GM18505 (cell line): ENCODE measurements at regions not wholly inside any gene's neighbourhood (a gene's known extent, or its start where the extent isn't known, plus 50 kb on each side); places are given as distances from the start of the nearest gene placed in this dataset.

ENCODE experiments used
- ATAC-seq: cut with Tn5 transposase; IDR thresholded peaks from one replicate; pipeline ENCODE4 v1.9.1; 2021; ENCODE audit not compliant: unreplicated experiment
- POLR2A ChIP-seq: IDR thresholded peaks from 4 replicates; pipeline ENCODE4 v1.6.1; 2011; ENCODE audit warnings: borderline replicate concordance; ENCODE audit not compliant: insufficient read depth, insufficient read length; ENCODE audit errors: extremely low read depth

DNA sequence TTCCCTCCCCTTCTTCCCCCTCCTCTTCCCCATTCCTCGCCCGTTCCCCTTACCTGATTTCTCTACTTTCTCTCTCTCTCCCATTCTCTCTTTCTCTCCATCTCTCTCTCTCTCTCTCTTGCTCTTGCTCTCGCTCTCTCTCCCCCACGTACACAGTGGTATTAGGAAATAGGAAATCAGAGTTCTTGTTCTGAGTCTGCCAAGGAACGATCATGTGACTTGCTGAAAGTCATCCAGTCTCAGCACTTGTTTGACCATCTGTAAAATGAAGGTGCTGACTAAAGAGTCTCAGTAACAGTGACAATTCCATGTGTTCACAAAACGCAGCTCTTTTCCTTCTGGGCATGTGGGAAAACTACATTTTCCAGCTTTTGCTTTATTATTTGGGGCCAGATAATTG is 445.0 kb upstream of the TGFBR2 start:
- ATAC-seq: no peak
- no peak for TF ChIP-seq POLR2A

GRCh38 chr3:30162579-30162978 is 443.8 kb upstream of the TGFBR2 start:
- TF ChIP-seq POLR2A: no peak
- ATAC-seq: no peak

GRCh38 chr3:30166535-30166934 is 439.9 kb upstream of the TGFBR2 start:
- no peak for TF ChIP-seq POLR2A
- no peak for ATAC-seq

GRCh38 chr3:30167541-30168011 is 438.8 kb upstream of the TGFBR2 start:
- no peak for ATAC-seq
- TF ChIP-seq POLR2A: no peak

DNA sequence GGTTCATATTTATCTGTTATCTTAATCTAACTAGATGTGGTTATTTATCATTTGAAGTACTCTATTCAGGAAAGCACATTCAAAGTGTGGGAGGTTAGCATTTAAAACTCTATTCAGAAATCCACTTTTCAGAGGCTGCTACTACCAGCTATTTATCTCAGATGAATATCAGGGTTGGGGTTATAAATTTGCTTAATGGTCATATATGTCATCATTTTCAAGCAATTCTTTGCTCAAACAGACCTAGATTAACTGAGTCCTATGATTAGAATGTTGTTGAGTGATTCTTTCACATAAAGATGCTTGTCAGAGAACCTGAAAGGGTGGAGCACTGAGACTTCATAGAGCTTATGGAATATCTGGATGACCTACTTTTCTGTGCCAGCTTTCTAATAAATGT is 436.9 kb upstream of the TGFBR2 start:
- no peak for ATAC-seq
- TF ChIP-seq POLR2A: no peak

DNA sequence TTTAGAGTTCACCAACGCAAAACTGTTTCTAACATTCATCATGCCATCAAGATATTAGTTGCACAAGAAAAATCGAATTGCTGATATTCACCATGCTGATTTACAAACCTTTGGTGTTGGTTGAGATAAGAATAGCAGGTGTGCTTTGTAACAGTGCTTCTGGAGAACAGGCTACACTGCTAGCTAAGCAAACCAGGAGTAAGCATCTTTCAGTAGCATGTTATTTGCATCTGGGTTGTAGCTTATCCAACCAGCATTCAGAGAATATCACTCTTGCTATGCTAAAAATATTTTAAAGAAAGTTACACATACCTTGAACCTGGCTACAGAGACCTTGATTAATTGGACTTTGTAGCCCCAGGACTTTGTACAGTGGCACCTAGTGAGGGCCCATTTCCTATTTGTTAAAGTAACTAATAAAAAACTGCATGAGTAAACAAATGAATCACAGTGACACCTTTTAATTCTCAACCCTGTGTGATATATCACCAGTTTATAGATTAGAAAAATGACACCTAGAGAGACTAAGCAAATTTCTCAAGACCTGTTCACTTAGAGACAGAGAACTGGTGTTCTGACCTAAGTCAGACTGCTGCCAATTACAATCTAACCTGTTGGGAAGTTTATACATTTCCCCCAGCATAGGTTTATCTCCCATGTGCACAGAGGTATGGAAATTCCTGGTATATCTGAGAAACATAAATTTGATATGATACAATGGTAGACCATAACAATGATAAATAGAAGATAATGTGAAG is 435.5 kb upstream of the TGFBR2 start:
- no peak for TF ChIP-seq POLR2A
- no peak for ATAC-seq

- no peak for ATAC-seq
- TF ChIP-seq POLR2A: no peak
Observed at GRCh38 chr3:30174357-30174756, 432.0 kb upstream of the TGFBR2 start.

GRCh38 chr3:30180310-30181177 is 425.9 kb upstream of the TGFBR2 start:
- no peak for ATAC-seq
- no peak for TF ChIP-seq POLR2A

- no peak for TF ChIP-seq POLR2A
- no peak for ATAC-seq
Observed at GRCh38 chr3:30181178-30181465, 425.3 kb upstream of the TGFBR2 start.

DNA sequence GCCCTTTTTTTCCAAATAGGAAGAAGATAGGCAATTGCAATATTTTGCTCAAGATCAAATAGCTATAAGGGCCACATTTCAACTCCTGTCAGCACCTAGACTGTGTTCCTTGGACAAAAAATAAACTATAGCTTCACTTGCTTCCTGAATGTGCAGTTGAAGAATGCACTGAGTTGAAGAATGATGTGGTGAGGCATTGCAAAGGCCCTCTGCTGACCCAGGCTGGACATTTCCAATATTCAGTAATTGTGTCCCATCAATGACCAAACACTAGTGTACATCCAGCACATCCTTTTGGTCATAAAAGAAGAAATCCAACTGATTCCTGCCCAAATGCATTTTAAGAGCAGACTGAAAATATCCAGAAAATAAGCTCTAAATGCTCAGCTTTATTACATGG is 424.8 kb upstream of the TGFBR2 start:
- no peak for ATAC-seq
- no peak for TF ChIP-seq POLR2A

GRCh38 chr3:30183421-30183820 is 423.0 kb upstream of the TGFBR2 start:
- TF ChIP-seq POLR2A: no peak
- ATAC-seq: no peak

DNA sequence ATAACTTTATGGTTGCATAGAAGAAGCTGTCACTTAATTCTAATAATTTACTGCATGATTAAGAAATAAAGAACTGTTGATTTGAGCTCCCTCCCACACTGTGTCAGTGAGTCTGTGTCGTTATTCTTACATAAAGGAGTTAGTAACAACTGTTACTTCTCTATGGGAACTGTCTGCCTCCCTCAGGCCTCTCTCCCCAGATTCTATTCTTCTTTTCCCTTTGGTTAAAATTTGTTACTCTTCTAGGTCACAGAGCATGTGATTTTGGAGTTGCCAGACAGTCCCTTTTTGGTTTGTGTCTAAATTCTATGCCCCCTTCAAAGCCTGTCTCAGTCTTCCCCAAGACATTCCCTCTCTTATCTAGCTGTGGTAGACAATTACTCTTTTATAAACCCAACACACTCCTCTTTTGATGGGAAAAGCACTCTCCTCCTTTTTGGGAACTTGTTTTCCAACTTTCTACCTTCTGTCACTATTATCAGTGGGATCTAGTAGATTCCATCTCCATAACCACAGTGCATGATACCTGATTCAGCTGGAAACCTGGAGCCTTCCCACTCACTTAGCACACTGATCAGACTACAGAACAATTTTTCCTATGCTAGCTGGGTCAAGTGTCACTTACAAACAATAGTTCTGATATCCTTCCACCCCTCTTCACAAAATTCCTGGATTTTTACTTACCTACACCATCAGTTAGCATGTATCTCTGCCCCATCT is 422.1 kb upstream of the TGFBR2 start:
- no peak for ATAC-seq
- no peak for TF ChIP-seq POLR2A

- TF ChIP-seq POLR2A: no peak
- ATAC-seq: no peak
Observed at GRCh38 chr3:30185872-30186271, 420.5 kb upstream of the TGFBR2 start.
